GM21423 (cell line): ENCODE measurements at regions not wholly inside any gene's neighbourhood (a gene's known extent, or its start where the extent isn't known, plus 50 kb on each side); places are given as distances from the start of the nearest gene placed in this dataset.
"Not testable (repeated sequence)": the region's sequence is repeated elsewhere in the genome, so short reads cannot be mapped to it uniquely, and the experiment has no call there.

ENCODE experiments used
- ATAC-seq: cut with Tn5 transposase; IDR thresholded peaks from one replicate; pipeline ENCODE4 v1.9.1; 2021; ENCODE audit warnings: mild to moderate bottlenecking, moderate library complexity; ENCODE audit not compliant: unreplicated experiment

DNA sequence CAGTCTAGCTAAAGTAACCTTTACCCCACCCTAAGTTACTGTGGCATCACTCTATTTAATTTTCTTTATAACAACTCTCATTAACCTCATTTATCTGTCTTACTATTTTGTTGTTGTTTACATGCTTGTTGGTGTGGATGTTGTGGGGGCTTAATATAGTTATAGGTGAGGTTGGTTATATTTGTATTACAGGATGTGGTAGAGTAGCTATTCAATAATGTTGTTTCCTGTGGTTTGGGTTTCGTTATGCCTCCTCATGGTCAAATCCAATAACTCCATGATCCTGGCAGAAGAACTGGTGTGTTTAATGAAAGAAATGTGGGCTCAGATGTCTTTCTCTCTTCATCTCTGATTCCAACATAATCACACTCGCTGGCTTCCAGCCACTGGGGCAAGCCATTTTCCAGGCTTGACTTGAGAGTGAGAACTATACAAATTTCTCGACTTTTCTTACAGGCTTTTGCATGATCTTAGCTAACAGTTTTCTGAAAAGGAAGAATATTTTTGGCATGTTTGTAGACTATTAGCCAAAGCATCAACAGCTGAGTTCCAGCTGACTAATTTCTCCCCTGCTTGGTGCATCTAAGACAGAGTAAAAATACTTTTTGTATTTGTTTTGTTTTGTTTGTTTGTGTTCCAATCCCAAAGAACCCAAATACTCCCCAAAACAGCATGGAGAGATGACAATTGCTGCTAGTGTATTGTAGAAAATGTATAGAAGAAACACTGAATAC is 303.7 kb upstream of the PAPPA start:
- ATAC-seq: no peak

DNA sequence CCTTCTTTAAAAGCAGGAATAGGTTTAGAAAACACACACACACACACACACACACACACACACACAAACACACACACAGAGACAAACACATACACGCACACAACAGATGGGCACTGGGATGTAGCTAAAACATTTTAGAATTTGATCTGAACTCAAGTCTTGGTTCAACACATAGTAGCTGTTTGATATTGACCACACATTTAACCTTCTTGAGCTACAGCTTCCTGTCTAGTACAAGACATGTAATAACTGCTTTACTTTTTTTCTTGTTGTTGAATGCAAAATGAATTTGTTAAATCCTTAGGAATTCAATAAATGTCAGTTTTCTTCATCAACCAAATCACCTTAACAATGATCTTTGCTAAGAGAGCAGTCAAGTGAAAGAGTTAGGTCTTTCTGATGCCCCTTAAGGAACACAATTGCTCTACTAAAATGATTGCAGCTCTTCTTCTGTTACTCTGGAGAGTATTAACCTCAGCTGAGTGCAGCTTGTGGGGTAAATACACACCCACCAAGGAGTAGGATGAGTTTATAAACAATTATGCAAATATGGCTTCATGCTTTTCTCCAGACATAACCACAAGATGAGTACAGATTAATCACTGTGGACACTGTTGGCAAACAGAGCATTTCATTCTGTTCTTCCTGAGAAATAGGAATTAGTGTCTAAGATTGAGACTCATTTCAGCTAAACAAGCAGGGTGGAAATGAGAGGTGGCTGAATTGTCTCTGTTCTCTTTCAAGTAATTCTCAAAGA is 302.9 kb upstream of the PAPPA start:
- ATAC-seq: no peak

DNA sequence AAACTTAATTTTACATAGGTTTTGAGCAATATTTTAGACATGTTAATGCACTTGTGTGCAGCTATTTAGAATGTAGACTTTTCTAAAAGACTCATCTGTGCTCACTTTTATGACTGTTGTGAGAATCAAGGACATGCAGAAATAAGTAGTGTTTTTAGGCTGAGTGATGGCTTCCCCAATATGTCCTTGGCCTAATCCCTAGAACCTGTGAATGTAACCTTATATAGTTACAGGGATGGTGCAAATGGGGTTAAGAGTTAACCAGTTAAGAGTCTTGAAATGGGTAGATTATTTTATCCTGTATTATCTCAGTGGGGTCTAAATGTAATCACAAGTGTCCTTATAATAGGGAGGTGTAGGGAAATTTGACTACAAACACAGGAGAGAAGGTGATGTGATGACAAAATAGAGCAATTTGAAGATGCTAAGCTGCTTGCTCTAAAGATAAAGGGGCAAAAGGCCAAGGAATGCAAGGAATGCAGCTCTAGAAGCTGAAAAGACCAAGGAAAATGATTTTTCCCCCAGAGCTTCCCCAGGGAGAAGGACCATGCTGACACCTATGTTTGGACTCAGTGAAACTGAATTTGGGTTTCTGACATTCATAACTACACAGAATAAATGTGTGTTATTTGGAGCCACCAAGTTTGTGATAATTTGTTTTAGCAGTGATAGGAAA is 298.0 kb upstream of the PAPPA start:
- no peak for ATAC-seq

DNA sequence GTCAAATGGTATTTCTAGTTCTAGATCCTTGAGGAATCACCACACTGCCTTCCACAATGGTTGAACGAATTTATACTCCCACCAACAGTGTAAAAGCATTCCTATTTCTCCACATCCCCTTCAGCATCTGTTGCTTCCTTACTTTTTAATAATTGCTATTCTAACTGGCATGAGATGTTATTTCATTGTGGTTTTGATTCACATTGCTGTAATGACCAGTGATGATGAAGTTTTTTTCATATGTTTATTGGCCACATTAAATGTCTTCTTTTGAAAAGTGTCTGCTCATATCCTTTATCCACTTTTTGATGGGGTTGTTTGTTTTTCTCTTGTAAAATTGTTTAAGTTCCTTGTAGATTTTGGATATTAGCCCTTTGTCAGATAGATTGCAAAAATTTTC is 295.2 kb upstream of the PAPPA start:
- not testable (repeated sequence) for ATAC-seq

- no peak for ATAC-seq
Measured at GRCh38 chr9:115862021-115862420, 291.6 kb upstream of the PAPPA start.

GRCh38 chr9:115864581-115864980 is 289.0 kb upstream of the PAPPA start:
- ATAC-seq: no peak

DNA sequence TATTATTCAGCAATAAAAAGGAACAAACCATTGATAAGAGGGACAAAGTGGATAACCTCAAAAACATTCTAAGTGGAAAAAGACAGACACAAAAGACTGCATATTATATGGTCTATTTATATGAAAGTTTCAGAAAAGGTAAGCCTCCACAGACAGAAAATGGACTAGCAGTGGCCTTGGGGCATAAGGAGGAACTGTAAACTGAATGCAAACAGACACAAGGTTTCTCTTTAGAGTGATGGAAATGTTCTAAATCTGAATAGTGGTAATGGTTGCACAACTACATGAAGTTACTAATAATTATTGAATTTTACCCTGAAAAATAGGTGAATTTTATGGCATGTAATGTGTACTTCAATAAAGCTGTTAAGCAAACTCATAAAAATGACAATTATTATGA is 286.3 kb upstream of the PAPPA start:
- no peak for ATAC-seq

DNA sequence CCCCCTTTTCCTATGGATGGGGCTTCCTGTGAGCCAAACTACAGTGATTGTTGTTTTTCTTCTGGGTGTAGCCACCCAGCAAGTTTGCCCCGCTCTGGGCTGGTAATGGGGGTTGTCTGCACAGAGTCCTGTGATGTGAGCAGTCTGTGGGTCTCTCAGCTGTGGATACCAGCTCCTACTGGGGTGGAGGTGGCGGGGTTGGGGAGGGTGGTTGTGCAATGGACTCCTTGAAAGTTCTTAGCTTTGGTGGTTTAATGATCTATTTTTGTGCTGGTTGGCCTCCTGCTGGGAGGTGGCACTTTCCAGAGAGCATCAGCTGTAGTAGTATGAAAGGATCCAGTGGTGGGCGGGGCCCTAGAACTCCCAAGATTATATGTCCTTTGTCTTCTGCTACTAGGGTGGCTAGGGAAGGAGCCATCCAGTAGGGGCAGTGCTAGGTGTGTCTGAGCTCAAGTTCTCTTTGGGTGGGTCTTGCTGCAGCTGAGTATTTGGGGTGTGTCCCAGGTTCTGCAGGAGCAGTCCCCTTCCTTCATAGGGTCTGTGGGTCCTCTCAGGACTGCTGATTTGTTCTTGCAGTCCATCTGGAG is 275.6 kb upstream of the PAPPA start:
- ATAC-seq: no peak

GRCh38 chr9:115879451-115879850 is 274.1 kb upstream of the PAPPA start:
- ATAC-seq: no peak

DNA sequence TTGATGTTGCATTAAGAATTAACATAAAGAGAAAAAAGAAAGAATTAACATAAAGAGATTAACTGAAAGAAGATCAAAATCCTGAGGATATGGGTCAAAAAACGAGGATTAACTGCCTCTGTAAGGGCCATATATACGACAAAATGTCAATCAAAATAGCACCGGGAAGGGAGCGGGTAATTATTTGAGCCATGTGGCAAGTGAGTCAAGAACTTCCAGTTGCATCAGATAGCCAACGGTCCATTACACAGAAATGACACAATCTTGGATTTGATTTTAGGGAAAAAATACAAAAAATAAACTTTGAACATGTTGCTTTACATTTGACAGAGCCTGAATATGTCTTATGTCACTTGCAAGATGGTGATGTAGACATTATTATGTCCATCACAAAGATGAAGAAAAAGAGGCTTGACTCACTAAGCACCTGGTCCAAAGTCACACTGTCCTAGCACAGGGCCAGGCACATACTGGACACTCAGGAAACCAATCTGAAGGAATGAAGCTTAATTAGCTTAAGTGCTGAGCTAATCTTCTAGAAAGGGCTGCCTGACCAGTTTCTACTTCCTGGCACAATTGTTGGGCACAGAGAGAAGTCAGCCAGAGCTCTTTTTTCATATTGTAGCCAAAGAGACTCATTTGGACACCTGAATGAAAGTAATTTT is 273.2 kb upstream of the PAPPA start:
- ATAC-seq: no peak

- no peak for ATAC-seq
Measured at GRCh38 chr9:115882911-115883310, 270.7 kb upstream of the PAPPA start.

GRCh38 chr9:115883467-115884329 is 269.9 kb upstream of the PAPPA start:
- no peak for ATAC-seq

DNA sequence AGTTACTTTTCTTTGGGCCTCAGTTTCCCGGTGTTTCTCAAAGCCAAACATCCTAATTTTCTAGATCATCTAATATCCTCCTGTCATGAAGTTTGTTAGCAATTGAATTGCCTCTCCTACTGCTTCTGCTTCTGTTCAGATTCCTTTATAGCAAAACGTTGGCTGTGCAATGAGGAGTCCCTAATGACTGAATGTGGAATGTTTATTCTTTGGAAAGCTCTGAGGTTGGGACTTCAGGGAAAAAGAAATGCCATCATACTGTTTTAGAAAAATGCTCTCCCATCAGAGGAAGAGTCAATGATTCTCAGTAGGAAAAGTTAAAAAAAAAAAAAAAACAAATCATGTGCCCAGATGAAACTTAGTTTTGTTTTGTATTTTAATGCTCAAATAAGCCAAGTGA is 268.7 kb upstream of the PAPPA start:
- no peak for ATAC-seq

DNA sequence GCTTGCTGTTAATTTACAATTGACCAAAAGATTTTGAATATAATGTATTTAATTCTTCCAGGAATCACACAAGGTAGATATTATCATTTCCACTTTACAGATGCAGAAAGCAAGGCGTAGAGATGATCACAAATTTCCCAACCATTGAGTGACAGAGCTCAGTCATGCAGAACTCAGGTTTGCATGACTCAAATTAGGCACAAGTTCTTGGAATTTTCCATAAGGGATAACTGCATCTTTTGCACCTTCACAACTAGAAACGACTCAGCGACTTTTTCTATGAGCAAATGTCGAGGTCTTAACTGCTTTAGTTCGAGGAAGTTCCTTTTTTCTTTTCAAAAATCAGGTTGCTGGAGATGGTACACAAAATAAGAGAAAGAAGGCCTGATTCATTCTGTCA is 265.5 kb upstream of the PAPPA start:
- ATAC-seq: no peak

DNA sequence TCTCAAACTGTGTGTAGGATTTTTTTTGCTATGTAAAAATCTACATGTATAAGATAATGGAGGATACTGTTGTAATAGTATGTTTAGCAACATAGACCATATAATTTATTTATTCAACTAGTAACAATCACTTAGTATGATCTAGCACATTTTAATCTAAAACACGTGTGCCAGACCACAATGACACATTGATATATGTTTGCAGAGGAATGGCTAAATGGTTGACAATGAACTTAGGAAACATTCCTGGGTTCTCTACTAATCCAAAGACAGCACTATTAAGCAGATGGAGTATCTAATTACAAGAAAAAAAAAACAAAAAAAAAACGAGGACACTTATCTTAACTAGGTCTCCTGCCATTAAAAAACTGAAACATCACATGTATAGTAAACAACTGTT is 261.7 kb upstream of the PAPPA start:
- ATAC-seq: no peak

DNA sequence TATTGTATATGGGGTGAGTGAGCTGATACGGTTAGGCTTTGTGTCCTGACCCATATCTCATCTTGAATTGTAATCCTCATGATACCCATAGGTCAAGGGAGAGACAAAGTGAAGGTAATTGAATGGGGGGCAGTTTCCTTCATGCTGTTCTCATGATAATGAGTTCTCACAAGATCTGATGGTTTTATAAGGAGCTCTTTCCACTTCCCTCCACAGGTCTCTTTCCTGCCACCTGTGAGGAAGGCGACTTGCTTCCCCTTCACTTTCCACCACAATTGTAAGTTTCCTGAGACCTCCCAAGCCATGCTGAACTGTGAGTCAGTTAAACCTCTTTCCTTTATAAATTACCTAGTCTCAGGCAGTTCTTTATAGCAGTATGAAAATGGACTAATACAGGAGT is 255.1 kb upstream of the PAPPA start:
- not testable (repeated sequence) for ATAC-seq

- no peak for ATAC-seq
Measured at GRCh38 chr9:115900698-115901097, 252.9 kb upstream of the PAPPA start.

- no peak for ATAC-seq
Measured at GRCh38 chr9:115910959-115911358, 242.6 kb upstream of the PAPPA start.

DNA sequence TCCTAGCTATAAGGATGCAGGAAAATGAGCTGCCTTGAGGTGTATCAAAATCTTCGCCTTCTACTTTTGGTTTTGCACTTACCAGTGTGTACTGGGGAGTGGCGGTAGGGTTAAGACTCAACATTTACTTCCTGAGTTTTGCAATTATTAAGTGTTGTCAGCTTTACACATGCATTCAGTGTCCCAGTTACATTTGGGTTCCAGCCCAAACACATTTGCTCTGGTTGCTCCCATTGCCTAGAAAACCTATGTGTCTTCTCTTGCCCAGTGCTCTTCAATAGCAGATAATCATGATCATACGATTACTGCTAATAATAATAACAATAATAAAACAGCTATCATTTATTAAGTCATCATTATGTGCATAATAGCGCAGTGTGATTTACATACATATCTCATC is 241.5 kb upstream of the PAPPA start:
- no peak for ATAC-seq

GRCh38 chr9:115913696-115914095 is 239.9 kb upstream of the PAPPA start:
- ATAC-seq: no peak
